ENCODE measurements at regions not wholly inside any gene's neighbourhood (a gene's known extent, or its start where the extent isn't known, plus 50 kb on each side); places are given as distances from the start of the nearest gene placed in this dataset.

GRCh38 chr1:229815961-229816360 lies 189.9 kb downstream of the URB2 start:
- no peak for TF ChIP-seq EZH2 (IDR thresholded peaks at IDR 0.05; ENCODE audit: insufficient read depth, poor library complexity, severe bottlenecking)
- no peak for TF ChIP-seq EZH2phosphoT487 (IDR thresholded peaks at IDR 0.05; ENCODE audit: insufficient read depth, low read depth)

All from GM23248 (cell line).